ENCODE measurements at regions not wholly inside any gene's neighbourhood (a gene's known extent, or its start where the extent isn't known, plus 50 kb on each side); places are given as distances from the start of the nearest gene placed in this dataset.

DNA sequence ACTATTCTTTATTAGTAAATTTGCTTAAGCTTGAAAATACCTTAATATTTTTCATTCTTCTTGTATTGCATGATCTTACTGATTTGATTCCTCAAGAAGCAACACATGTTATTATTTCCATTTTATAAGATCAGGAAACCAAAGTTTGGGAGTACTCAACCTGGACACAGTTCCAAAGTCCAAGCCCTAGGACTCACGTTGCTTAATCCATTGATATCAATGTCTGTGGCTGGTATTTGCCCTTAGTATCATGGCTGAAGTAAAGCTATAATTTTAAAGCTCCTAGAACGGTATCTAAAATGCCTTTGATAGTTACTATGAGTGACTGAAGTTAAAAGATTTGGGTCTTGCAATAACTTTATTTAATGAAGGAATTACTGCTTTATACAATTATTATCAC is 1045.3 kb downstream of the TUSC7 start:
- no peak for DNase-seq (ENCODE audit: low read depth in 3 of 3)

DNA sequence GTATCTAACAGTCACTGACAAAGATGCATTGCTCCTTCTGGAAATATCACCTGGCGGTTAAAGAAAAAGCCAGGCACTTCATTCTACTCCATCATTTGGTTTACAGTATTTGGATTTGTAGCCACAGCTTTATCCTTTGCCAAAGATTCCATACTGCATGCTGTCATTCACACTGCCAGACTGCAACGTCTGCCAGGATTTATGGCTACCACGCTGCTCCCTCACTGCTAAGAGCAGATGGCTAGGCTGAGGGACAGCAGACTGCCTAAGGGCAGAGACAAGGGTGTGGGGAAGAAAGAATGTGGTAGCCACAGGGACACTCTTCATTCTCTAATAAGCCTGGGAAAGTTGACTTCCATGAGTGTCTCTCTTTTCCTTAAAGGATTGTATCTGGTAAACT is 1047.0 kb downstream of the TUSC7 start:
- DNase-seq (ENCODE audit: low read depth in 3 of 3) = no peak

DNA sequence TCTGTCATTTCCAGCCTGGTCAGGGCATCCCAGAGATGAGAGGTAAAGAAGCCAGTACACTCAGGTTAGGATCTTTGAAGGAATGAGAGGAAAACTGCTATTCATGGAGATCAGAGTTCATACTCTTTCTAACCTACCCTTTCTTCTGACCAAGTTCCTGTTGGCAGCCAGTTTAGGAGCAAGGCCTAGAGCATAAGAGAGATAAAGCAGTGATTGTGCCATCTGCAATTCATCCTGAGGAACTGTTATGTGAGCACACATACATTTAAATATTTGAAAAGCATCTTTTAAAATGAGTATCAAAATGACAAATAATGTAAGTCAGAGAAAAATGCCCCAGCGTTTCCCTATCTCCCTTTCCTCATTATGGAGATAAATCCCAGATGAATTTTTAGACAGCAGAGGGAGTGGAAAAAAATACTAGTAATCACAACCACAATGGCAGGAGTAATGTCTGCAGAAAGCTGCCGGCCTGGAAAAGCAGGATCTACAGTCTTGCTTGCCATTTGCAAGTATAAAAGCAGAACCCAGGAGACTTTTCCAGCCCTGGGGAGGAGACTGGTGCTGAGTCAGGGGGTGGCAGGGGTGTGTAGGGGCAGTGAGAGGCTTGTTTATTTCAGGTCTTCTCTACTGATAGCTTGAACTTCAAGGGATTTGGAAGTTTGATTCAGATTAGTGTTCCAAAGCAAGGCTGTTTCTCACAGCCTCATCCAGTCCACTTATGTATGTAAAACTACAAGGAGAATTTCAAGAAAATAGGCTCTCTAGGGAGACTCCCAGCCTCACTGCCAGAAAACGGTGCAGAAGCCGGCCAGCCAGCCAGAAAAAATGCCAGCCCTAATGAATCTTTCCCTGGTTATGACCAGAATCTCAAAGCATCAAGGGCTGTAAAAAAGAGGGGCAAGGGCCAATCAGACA is 1052.4 kb downstream of the TUSC7 start:
- no peak for DNase-seq (ENCODE audit: low read depth in 3 of 3)

DNA sequence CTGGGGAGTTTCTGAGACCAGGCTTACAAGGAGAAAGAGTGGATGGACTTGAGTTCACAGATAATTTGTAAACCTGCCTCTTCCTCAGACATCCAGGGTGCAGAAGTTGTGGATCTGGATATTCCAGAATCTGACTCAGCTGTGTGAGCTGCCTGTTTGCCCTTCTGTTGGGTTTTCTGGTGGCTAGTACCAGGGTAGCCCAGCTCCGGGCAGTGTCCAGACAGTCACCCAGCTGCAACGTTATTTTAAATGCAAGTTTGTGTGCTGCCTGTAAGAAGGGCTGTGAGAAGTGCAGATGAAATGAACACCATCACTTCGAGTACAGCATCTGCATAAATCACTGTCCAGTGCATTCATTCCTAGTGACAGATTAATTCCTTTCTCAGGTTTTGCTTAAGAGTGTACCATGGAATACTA is 1053.0 kb downstream of the TUSC7 start:
- no peak for DNase-seq (ENCODE audit: low read depth in 3 of 3)

DNA sequence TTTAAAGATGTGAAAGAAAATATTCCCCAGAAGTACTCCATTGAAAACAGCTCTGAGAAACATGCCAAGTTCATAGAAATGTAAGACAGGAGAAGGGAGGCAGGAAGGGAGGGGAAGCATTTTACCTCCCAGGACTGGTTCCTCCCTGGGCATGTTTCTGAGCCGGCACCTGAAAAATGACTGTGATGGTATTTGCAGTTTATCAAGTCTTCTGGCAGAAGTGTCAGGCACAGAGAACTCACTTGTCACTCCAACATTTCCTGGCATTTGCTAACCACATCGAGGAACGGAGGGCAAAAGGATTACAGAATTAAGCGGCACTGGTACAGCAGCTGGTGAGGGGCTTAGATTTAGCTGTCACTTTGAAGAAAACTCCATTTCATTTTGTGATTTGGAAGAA is 1054.0 kb downstream of the TUSC7 start:
- no peak for DNase-seq (ENCODE audit: low read depth in 3 of 3)

DNA sequence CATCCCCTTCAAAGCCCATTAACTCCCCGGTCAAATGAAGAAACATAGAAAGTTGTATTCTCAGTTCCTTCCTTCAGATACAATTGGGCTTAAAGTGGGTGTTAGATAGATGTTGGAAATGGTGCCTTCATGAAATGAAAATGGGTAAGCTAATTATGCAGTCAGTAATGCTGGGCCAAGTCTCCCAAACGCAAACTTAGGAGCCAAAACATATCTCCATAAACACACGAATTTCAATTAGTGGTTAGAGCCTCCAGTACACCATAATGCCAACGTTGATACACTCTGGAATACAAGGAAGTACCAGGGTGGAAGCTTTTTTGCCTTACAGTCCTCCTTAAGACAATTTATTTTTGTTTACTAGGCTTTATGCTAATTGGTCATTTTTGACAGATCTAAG is 1059.0 kb downstream of the TUSC7 start:
- no peak for DNase-seq (ENCODE audit: low read depth in 3 of 3)

DNA sequence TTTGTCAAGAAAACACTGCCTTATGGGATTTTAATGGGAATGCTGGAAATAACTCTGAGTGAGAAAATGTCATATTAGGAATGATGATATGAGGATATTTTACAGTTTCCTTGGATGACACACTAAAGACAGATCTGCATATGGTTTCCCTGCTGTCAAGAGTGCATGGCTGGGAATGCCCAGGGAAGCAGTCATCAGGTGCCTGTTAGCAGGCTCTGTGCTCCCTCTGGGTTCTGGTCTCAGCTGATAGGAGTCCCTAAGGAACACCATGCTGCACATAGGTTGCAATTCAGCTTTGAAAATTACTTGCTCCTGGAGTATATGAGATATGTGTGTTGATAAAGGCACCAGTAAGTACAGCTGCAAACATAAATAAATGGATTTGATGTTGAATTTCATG is 1064.6 kb downstream of the TUSC7 start:
- DNase-seq (ENCODE audit: low read depth in 3 of 3) = no peak

DNA sequence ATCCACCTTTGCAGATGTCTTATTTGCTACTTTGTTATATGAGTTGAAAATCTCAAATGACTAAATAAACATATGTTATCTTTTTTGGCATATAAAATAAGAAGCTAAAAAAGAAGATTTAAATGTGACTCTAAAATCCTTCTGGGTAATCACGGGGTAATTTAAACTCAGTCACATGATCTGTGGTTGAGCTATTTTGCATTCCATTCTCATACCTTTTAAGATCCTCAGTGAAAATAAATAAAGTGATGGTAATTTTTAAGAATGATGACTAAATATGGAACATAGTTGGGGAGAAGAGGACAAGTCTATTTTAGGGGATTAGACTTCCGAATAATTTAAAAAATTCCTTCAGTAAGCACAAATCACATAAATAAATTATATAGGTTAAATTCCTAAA is 1076.8 kb downstream of the TUSC7 start:
- DNase-seq (ENCODE audit: low read depth in 3 of 3) = no peak

DNA sequence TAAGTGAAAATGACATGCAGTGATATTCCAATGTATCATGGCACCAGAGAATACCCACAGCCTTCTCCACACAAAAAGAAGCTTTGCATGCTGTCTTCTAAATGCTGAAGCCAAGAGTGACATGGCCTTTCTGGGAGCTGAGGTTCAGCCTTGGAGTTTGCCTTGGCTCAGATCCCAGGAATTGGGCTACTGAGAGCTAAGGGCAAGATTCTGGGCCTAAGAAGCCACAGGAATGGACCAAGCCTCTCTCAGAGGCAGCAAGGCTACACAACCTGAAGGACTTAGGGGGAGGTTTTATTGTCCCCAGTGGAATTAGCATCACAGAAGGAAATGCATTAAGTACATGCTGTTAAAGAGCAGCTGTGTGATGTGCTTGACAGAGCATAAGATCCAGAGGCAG is 1078.5 kb downstream of the TUSC7 start:
- no peak for DNase-seq (ENCODE audit: low read depth in 3 of 3)

DNA sequence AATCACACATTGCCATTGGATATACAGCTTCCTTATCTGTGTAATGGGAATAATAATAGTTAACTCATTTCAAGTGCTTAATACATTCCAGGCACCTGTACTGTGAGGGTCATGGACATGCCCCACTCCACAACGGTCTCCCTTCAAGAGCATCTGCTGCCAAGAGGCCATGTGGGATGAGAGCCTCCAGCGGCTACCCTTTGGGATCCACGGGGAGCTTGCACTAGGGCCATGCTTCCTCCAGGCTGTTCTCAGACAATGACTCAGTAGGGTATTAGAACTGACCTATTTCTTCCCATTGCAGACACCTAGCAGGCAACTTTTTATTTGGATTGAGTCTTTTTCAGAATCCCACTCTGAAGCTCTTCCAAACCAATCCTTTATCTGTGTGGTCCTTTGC is 1078.9 kb downstream of the TUSC7 start:
- DNase-seq (ENCODE audit: low read depth in 3 of 3) = no peak

DNA sequence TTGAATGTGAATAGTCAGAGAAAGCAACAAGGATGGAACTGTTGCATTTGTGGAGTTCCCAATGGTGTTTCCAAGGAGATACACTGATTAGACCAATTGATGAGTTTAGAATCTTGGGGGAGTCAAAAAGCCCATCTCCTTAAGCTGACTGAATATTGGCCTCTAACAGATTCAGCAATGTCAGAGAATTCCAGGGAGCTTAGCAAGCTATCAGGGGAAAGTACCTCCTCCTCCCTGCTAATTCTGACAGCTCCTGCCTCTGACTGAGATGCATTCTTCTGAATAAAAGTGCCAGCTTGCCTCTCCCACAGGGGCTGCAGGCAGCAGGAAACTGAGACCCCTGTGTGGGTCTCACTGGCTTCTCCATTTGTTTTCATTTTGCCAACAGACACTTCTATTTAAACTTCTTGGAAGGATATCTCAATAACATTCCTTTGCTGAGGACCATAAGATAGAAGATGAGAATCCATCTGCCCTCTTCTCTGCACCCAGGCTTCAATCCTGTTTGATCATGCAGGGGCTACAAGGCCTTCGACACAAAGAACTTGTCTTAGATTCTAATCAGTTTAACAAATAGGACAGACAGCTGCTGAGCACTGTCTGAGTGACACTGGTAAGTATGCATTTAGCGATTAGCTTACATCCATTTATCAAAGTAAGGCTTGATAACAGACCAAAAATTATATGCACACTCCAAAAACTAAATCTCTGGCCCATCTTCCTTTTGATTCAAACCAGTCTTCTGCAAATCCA is 1080.8 kb downstream of the TUSC7 start:
- no peak for DNase-seq (ENCODE audit: low read depth in 3 of 3)

DNA sequence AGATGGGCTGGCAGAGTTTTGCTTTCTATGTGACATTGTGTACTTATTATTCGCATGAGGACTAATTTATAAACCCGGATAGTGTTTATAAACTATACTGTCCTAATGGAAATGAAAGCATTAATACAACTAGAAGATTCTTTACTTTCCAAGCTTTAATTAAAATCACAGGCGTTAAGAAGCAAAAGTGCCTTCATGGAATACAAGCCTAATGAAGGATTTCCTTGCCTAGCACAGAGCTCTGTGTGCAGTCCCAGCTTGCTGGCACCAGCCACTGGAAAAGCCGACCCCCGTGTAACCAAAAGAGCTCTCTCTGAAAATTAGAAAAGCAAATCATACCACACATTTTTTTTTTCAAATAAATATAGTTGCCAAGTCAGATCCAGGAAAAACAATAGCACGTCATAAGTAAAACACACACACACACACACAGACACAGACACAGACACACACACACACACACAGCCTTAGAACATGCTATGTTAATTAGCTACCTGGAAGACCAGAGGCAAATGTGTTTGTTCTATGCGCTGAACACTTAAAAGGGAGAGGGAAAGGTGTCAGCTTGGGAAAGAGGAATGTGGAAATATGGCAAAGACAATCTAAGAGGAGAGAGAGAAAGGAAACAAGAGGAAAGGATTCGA is 1084.2 kb downstream of the TUSC7 start:
- DNase-seq (ENCODE audit: low read depth in 3 of 3) = no peak

DNA sequence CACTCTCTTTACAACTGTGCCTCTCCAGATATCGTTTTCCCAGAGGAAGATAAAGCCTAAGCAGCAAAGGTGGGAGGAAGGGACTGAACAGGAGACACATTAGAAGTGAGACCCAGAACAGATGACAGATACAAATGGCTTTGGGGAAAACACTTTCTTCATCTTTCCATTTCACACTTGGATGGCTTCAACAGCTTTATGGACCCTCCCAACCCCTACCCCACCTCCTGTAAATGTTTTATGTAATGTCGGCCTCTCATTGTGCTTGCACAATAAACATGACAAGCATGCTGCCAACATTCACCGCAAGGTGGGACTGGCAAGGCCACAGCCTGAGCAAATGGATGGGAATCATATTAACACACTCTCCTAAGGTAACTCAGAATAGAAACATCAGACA is 1088.6 kb downstream of the TUSC7 start:
- DNase-seq (ENCODE audit: low read depth in 3 of 3) = no peak

DNA sequence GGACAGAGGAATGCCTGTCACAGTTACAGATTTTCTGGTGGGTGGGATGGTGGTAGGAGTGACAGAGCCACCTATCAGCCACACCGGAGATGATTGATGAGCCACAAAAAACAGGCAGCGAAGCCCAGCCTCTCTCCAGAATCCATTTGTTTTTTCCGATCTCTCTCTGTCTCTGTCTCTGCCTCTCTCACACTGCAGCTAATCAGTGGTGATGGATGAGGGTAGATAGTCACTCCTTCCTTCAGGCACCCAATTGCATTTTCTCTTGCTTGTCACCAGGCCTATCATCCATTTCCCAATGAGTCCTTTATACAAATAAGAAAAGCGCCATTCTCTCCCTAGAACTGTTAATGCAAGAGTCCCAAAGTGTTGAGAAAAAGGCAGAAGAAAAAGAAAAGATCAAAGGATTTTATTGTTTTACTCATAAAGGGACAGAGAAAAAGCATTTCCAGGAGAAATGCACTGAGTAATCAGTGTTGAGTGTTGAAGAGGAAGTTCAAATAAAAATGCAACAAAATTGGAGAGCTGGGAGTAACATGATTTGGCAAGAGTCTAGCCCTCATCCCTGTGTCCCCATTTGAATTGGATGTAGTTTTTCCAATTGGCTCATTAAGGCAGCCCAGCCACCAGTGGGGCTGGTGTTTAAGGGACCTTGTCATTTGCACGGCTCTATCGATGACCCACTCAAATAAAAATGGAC is 1089.3 kb downstream of the TUSC7 start:
- DNase-seq (ENCODE audit: low read depth in 3 of 3) = no peak

DNA sequence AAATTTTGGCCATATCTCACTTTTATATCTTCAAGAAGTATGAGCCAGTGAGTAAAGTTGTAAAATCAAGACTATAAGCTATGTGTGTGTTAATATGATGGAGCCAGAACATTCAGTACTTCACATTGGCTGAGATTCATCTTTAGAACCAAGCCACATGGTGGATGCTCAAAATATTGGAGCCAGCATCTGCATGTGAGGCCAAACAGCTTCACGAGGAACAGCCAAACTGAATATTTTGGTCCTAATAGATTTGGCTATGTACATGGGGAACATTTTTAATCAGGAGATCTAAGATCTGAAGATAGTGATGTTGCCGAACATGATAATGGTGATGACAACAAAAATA is 1089.8 kb downstream of the TUSC7 start:
- DNase-seq (ENCODE audit: low read depth in 3 of 3) = no peak

DNA sequence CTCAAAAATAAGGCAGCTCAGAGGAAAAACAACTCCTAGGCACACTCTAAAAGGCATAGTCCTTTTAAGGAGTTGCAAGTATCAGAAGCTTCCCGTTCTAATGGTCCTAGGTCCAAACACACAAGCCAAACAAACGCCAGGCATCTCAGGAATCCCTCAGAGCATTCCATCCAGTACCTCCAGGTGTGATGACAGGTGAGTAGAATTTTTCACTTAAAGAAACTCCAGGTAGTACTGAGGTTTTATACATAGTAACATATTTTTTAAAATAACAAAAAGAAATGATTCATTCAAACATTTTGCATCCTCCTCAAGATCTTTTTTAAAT is 1092.3 kb downstream of the TUSC7 start:
- DNase-seq (ENCODE audit: low read depth in 3 of 3) = no peak

DNA sequence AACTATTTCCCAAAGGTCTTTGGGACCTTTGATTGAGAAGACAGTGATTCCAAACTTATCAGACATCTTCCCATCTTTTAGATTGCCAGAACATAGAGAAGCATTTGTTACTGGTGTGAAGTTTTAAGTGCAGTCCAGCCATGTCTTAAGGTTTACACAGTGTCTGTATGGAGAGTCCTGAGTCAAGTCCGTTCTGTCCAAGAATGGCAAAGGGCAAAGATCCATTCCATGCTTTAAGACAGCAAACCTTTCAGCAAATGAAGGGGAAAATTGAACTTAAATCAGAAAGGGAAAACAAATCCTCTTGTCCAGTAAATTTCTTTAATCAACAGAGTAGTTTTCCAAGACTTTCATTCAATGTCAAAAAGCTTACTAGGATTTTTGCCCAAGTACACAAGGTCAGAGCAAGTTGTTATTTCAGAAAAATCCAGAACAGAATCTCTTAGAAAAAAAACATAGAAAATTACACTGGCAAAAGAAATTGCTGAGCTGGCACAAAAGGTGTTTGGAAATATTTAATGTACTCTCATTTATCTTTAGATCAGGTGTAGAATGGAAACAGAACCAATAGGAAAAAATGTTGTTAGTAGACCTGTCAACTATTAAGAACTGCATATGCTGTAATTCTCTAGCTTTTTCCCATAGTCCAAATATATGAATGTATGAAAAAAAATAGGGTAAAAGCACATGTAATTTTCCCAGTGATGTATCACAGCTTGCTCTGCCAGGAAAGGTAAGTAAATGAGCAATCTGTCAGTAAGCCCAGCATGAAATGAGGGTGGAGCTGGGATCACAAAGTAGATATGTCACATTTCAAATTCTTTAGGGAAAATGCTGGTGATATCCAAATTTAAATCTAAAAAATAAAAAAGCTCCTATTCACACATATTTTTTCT is 1099.9 kb downstream of the TUSC7 start:
- no peak for DNase-seq (ENCODE audit: low read depth in 3 of 3)

DNA sequence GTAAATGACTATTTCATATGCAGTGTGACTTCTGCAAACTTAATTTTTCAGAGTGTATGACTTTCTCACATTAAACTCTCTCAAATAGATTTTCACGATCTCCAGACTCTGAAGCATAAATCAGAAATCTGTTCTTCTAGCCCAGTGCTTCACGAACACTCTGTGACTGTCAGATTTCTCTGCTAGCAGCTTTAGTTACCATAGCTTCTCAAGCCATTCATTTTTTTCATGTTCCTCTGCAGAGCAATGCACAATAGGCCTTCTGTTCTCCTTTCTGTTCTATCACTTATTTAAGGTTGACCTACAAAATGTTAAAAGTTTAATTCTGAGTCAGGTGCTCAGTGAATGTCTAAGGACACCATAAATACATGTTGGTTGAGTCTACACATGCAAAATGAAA is 1102.2 kb downstream of the TUSC7 start:
- DNase-seq (ENCODE audit: low read depth in 3 of 3) = no peak

DNA sequence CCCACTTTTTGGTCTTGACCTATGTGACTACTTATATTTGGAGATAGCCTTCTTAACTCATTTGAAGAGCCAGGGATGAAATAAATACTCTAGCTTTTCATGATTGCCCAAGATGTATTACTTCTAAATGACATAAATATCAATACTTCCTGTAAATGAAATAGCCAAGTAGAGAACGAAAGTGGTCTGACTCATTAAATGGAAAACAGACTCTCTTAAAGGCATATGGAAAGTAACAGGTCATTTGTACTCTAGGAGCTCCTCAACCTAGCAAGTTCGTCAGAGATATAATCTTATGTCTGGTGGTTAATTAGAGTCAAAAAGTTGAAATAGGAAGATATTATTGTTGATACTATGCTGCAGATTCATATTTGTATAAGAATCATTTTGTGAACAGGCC is 1105.4 kb downstream of the TUSC7 start:
- no peak for DNase-seq (ENCODE audit: low read depth in 3 of 3)

DNA sequence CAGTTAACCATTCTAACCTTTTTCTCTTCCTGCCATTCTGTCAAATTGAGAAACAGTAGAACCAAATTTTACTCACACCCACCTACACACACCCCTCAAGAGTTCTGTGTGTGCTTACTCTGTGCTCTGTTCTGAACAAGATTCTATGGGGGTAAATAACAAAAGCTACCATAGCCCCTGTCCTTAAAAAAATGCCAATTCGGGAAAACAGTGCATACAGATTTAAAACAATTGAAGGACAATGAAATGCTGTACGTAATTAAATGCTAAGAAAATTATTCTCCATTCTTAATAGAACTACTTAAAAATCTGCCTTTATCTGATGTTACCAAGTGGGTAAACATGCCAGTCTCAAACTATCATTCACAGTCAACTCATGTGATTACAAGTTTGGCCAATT is 1107.5 kb downstream of the TUSC7 start:
- DNase-seq (ENCODE audit: low read depth in 3 of 3) = no peak

DNA sequence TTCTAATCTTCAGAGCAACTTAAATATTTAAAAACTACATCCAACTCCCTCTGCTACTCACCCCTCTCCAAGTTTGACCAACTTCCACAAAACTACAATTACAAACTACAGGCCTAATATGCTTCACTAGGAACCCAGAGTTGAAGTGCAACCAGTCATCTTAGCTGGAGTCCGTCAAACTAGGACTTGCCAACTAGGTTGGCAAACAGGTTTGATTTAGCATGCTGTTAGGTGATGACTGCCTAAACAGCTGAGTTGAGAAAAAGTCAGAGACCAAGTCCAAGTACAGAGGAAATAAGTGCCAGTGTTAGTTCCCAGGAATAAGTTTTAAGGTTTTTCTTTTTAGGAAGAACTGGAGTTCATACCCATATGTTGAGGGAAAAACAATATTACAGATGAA is 1109.0 kb downstream of the TUSC7 start:
- DNase-seq (ENCODE audit: low read depth in 3 of 3) = no peak
